NCI-H1417 (cell line): ENCODE measurements at regions not wholly inside any gene's neighbourhood (a gene's known extent, or its start where the extent isn't known, plus 50 kb on each side); places are given as distances from the start of the nearest gene placed in this dataset.
A peak's percentile ranks its signal among the peaks of the same experiment; 100 is the strongest.

Experiments used
- DNase-seq, 3 experiments: peaks; one replicate each; lab custom pipeline; 2025; lab: John Stamatoyannopoulos, UW

DNA sequence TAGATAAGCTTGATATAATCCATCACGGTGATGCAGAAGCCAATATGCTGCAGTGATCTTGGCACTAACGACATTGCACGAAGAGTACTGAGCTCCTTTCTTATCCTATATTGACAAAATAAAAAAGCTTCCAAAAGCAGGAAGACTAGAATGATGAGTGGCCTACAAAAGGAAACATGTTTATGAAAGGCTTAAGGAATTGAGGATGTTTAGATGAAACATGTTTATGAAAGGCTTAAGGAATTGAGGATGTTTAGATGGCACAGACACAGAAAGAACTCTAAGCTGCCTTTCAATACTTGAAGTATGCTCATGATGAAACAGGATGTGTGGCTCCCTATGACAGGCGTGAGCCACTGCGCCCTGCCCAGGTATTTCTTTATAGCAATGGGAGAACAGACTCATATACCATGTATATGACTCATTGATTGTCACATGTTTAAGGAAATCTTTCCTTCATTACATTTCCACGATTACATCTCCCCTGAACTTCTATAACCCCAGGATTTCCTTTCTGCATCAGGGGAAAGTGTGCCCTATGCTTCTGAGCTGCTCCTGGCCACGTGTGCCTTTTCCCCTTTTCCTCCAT is 690.8 kb upstream of the ARGLU1 start:
- DNase-seq = no peak

DNA sequence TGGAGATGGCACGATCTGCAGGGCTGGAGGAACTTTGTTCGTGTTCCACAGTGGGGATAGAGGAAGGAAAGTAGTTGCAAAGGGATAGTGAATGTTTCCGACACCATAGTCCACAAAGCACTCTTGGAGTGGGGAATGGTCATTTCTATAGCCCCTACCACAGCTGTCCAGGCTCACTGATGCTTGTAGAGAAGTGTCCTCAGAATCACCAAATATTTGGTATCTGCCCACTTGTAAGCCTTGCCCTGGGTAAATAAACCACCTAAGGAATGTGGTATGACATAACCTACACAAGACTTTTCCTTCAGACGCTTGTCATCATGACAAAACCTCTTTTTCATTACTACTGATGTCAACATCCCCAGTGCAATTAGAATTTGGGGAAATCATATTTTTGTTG is 686.5 kb upstream of the ARGLU1 start:
- DNase-seq = no peak

DNA sequence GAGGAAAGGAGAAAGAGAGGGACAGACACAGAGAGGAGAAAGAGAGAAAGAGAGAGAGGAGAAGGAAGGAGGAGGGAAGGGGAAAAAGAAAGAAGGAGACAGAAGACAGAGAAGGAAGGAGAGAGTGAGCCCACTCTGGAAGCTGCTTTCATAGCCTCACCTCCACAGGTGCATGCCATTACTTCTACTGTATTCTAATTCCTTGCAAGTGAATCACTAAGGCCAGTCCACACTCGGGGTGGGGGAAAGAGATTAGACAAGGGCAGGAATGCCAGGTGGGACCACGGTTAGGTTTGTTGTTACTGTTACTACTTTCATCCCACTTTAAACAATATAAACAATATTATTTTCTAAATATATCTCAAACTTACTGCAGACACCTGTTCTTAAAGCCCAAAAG is 684.5 kb upstream of the ARGLU1 start:
- no peak for DNase-seq

DNA sequence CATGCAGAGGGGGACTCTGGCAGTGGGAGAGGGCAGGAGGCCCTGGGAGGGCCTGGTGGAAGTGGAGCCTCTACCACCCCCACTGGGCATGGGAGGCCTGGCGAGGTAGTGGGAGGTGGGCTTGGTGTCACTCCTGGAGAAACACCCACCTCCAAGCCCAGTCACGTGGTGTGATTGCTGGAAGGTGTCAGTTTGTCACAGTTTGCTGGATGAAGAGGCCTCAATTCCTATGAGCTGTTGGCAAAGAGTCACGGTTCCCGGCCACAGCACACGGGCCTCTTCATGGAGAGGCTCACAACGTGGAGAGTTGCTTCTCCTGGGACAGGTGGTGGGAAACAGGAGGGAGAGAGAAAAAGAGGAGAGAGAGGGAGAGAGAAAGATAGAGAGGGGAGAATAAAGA is 684.1 kb upstream of the ARGLU1 start:
- no peak for DNase-seq

DNA sequence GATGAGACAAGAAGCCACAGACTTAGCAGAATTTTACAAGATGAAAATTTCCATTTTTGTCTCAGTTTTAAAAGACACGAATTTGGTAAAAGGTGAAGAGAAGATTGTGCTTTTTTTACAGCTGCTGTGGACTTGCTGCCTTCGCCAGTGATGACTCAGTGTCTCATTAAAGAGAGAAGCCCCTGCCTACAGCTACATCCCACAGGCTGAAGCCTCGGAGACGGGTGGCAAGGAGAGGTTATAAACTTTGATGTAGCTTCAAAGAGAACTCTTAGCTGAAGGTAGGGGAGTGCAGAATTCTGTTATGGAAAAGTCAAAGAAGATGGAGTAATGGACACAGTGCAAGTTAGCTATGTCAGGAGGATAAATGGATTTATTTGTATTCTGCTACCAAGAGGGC is 683.4 kb upstream of the ARGLU1 start:
- no peak for DNase-seq

DNA sequence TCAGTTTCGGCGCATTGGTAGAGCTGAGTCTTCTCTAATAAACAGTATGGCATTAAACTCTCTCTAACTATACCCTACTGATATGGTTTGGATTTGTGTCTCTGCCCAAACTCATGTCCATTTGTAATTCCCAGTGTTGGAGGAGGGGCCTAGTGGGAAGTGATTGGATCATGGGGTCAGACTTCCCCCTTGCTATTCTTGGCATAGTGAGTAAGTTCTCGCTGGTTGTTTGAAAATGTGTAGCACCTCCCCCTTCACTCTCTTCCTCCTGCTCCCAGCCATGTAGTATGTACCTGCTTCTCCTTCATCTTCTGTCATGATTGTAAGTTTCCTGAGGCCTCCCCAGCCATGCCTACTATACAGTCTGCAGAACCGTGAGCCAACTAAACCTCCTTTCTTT is 682.7 kb upstream of the ARGLU1 start:
- no peak for DNase-seq

DNA sequence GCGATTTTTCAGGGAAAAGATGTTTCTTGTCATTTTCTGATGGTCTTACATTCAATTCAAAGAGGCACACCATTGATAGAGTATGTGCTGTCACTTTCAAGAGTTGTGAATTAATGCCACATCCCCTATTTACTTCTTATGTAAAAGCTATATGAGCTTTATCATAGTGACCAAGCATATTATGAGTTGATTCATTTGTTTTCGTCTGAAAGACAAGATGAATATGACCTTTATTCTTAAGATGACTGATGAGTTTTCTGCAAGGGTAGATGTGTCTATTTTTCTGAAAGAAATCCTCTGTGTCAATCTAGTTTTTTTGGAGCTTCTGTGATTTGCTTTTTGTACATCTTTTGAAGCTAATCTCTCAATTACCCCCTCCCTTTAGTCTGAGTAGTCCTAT is 676.3 kb upstream of the ARGLU1 start:
- DNase-seq = no peak

DNA sequence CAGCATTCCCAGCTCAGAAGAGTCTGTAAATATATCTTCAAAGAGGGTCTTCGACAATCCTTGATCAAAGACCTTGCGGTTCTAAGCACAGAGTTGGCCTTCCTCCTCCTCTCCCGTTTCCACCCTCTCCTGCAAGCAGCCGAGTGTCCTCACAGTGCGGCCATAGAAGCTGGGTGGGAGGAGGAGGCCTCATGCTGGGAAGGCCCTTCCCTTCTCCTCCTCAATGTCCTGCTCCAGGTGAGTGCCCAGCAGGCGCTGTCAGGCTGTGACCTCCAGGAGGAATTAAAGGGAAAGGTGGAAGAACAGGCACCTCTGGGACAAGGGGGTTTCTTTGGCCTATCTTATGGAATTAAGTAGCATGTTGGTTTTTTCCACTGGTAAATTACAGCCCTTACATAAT is 674.2 kb upstream of the ARGLU1 start:
- peak in 1 of 3 experiments; percentile 41 for DNase-seq

DNA sequence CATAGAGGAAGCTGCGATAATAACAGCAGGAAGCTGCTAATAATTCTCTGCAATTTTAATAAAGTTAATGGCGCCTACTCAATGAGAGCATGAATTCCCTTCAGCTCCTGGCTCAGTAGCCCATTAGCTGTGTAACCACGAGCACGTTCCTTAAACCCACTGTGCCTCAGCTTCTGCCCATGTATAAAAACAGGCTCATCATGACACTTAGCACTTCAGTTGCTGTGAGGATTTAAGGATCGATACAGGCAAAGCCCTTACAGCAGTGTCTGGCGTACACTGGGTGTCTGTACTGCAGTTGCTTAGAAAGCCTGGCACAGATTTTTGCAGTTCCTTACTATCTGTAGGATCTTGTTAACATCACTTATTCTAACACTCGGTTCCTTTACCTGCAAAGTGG is 673.4 kb upstream of the ARGLU1 start:
- peak in 1 of 3 experiments; percentile 85 for DNase-seq

DNA sequence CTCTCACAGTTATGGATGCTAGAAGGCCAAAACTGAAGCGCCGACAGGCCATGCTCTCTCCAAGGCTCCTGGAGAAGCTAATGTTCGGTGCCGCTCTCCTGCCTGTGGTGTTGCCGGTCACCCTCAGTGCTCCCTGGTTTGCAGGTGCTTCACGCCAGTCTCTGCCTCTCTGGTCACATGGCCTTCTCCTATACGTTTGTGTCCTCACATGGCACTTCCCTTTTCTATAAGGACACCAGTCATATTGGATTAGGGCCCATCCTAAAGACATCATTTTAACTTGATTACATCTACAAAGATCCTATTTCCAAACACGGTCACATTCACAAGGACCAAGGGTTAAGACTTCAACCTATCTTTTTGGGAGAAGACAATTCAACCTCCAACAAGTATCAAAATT is 671.3 kb upstream of the ARGLU1 start:
- no peak for DNase-seq

DNA sequence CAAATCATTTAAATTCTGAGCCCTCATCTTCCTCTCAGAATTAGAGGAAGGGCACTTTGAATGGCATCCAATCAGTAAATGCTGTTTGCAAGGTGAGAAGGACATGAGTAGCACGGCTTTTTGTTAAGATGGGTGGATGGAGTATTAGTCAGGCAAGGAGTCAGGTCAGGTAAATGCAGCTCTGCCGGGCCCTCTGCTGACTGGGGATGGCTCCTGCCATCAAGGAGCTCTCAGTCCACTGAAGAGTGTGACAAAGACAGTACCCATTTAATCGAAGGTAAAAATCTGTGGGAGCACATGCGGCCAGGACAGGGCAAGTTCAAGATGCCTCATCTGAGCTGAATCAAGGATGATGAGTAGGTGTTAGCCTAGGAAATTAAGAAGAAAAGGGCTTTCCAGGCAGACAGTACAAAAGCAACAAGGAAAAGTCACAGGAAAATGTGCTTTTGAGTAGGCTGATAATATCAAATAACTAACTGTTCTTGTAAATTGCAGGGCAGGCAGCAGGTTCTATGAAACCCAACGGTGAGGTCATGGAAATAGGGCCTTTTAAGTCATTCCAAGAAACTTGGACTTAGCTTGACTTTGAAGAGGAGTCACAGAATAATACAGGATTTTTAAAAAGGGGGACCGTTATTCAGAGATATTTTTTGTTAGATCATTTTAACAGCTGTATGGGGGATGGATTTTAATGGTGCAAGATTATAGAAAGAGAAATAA is 670.5 kb upstream of the ARGLU1 start:
- no peak for DNase-seq

DNA sequence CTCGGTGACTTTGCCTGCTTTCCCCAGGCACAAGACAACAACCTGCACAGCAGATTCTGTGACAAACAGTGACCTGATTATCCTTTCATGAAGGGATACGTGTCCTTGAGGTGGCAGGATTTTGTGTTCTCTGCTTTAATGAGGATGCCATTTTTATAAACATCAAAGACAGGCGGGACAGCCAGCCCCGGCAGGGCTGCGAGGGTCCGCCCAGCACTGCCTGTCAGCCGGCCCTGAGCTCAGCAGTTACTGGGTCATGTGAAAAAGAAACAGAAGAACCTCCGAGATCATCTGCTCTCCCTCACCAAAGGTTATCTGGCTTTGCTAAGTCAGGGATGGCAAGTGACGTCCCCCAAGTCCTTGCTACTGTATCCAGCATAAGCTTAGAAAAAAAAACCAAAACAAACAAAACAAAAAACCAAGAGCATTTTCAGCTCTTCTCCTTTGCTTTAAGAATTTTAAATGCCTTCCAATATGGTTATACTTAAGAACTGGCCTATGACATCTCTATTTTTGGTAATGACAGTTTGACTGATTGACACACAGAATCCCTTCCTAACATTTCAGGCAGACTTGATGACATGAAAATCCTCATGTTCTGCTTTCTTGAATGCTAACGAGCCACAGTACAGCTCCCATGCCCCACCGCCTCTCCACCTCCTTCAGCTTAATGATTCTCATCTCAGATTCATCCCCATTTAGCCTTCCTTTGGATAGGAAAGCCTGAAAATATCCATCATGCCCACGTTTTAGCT is 666.6 kb upstream of the ARGLU1 start:
- peak; percentile 35 to 62 (median 60) for DNase-seq

DNA sequence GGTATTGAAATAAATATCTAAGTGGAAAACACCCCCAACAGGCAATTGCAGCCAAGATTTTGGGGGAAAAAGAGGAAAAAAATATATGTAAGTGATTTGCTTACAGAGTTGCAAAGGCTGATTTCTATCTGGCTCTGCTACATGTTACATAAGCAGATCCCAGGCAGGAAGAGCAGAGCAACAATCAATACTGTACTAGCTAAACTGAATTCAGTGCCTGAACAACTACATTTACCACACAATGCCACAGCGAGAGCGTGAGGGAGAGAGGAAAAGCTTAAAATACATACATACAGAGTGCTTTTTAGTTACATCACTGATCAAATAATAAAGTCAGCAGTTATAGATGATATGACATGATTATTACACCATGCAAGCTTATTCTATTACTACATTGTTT is 665.6 kb upstream of the ARGLU1 start:
- peak; percentile 23 to 62 (median 53) for DNase-seq

DNA sequence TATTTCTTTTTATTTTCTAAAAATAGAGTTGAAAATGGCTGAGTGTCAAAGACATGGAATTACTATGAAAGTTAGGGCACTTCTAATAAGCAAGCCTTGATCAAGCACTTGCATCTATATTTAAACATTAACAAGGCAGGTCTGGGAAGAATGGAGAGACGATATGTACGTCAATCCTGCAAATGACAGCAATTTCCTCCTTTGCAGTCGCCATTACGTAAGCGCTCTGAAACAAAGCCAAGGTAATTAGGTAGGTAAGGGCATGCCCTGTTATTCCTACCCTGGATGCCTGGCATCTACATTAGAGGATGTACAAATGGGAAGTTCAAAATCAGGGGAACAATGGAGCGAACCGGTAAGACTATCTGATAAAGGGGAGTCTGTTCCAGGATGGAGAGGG is 664.0 kb upstream of the ARGLU1 start:
- DNase-seq = peak in 2 of 3 experiments; percentile 23 to 49

DNA sequence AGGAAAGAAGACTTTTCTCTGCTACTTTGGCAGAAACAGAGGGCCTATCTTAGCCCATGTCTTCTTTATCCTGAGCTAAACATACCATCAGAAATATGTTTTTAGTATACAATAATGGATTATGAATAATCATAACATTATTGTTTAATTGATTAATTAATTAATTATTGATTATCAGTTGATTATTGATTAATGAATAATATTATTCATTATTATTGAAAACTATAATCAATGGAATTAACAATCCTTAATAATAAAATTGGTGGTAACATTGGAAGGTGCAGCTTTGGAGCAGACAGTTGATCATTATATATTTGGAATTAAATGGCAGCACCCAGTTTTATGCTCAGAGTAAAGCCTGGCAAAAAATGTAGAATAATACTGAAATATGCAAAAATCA is 655.9 kb upstream of the ARGLU1 start:
- DNase-seq = no peak

DNA sequence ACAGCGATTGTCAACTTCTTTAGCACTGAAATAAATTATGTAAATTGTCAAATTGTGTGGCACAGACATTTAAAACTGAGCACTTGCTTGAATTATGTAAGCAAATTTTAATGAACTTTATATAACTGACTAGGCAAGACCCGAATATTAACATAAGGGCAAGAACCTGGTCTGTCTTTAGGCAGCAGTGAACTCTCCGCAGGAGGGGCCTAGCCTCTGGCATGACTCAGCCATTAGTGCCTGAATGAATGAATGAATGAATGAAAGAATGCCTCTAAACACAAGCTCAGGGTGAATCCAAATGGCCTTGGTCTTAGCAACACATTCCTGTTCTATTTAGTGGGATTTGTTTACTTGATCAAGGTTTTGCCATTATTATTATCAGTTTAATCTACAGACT is 654.7 kb upstream of the ARGLU1 start:
- DNase-seq = no peak

DNA sequence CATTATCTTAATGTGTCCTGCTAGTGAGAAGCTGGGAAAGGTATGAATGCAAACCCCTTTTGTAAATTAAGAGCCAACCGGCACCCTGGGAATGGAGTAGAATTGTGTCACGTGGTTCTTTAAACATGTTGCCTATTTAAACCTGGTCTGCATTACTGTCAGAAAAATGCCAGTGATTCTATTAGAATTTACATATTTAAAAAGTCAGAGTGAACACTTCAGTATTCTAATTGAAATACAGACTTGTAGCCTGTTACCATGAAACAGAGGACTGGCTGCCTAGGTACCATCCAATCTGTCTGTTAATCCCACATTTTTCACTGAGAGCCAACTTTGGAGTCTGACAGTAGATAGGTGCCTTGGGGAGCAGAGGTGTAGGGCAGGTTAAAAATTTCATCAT is 652.3 kb upstream of the ARGLU1 start:
- no peak for DNase-seq

DNA sequence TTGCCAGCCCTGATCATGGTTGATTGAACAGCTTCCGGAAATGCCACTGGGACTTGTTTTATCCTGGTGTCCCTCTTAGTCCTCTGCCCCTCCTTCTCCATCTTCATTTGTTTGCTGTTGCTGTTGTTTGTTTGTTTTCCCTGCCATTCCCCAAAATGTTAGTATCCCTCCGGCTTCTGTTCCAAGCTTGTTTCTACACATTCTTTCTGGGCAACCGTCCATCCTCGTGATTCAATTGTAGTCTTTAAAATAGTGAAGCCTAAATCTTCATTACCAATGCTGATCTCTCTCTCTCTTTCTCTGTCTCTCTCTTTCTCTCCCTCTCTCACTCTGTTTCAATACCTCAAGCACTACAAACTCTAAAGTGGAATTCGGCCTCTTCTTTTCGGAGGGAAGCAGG is 649.3 kb upstream of the ARGLU1 start:
- DNase-seq = no peak

DNA sequence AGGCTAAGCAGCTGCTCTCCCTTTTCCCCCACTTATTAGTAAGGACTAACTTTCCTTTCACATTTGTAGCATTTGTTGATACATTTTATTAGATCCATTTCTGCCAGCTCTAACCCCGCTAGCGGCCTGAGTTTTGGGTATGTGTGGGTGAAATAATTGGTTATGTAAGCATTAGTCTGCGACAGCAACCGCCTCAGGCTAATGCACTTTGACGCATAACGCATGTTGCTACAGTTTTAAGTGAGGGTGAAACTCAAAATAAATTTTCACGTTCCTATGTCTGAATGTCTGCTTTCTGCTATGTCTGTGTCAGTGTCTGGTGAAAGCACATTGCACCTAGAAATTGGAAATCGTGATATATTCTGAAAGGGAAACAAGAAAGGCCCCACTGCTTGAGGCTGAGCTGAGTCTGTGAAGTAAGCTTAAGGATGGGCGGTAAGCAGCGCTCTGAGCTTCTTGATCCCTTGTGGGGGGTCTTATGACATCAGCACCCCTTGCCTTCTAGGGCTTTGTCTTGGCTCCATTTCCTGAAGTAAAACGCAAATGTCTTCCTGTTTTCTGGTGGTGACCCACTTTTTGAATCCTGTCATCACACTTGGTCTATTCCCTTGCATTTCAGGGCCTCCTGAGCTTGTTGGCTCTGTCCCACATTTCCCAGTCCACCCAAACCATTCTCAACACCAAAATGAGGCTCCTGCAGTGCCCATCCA is 648.3 kb upstream of the ARGLU1 start:
- DNase-seq = peak in 1 of 3 experiments; percentile 35

DNA sequence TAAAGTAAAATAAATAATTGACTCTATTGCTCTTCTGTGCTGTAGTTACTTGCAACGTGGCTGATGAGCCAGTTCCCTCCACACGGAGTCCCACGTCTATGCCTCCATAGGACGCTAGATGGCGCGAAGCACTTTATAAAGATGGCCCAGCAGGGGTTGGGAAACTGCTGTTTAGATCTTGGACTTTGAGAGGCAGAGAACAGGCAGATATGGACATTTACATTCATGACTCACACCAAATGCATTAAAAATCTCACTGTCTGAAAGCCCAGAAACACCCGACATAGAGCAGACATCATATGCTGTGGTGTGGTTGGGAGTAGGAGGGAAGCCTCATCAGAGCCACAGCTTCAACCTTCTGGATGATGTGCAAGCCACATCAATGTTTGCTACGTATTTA is 643.1 kb upstream of the ARGLU1 start:
- peak; percentile 98 to 100 (median 100) for DNase-seq

DNA sequence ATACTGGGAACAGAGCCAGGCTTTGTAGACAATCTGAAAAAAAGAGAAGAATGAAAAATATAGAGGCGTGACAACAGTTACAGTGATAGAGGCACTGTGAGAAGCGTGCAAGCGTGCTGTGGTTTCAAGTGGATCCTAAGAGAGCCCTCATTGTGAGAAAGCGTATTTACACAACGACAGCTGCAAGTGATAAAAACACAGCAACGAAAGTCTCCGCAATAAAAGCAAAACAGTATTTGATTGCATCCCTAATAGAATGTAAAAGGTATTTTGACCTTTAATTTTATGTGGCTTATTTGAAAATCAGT is 642.7 kb upstream of the ARGLU1 start:
- peak; percentile 94 to 100 (median 99) for DNase-seq

DNA sequence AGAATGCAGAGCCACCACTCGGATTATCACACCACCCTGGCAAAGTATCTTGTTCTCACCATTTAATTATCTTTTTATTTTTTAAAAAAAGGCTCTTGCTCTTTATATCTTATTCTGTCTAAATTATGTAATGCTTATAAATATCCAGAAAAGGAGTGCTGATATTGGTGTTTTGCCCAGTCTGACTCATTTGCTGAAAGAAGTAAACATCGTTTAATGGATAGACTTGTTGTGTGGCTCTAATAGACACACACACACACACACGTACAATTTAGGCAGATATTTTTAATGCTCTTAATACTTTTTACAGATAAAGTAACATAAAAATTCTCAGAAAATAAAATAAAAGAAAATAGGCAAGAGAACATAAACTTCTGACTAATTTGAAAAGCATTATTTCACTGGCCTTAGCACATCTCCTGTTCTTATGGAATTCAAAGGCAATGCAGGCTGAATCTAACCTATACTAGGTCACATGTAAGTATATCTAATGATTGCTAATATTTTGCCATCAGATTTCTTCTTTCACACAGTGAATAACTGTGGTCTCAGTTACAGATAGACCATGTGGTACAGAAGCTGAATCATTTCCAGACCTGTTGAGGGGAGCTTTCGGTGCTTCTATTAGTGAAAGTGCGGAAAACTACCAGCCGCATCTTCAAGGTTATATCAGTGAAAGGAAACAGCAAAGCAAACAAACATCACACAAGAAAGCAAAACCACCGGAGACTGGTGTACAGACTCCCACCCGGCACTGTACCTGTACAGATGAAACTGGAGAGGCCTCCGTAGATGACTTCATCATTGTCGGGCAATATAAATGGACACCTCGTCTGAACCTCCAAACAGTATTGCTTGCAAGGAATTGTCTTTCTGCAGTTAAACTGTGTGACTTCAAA is 642.1 kb upstream of the ARGLU1 start:
- DNase-seq = peak in 2 of 3 experiments; percentile 52 to 86
